GM23338 (cell line): ENCODE measurements at regions not wholly inside any gene's neighbourhood (a gene's known extent, or its start where the extent isn't known, plus 50 kb on each side); places are given as distances from the start of the nearest gene placed in this dataset.

ENCODE experiments used
- ATAC-seq: fragments of 200-7000 bp; cut with Tn5 transposase; 3 replicates; pipeline ENCODE4 v1.9.1; 2020
- DNase-seq: peaks from one replicate; pipeline ENCODE4 v3.0.0-alpha.2; 2015; ENCODE audit warnings: low spot score
- H2AFZ ChIP-seq: fragments of 200-600 bp; sonication (generic); 2 replicates; pipeline ENCODE4 v1.8.0; 2016; ENCODE audit warnings: antibody characterized with exemption, mild to moderate bottlenecking, moderate library complexity
- H3F3A ChIP-seq: fragments of 200-600 bp; sonication (generic); replicated peaks from 2 replicates; pipeline ENCODE4 v1.8.0; 2017; ENCODE audit warnings: antibody characterized with exemption, mixed run types, low read depth
- H3K27ac ChIP-seq: fragments of 200-600 bp; sonication (generic); 2 replicates; pipeline ENCODE4 v1.6.1; 2016; ENCODE audit warnings: low read depth
- H3K27me3 ChIP-seq: fragments of 200-600 bp; sonication (generic); 2 replicates; pipeline ENCODE4 v1.8.0; 2016; ENCODE audit warnings: mild to moderate bottlenecking, mixed run types, moderate library complexity; ENCODE audit not compliant: insufficient read depth
- H3K36me3 ChIP-seq: fragments of 200-600 bp; sonication (generic); 2 replicates; pipeline ENCODE4 v1.8.0; 2016; ENCODE audit warnings: mild to moderate bottlenecking; ENCODE audit not compliant: insufficient read depth
- H3K4me1 ChIP-seq: fragments of 200-600 bp; sonication (generic); 2 replicates; pipeline ENCODE4 v1.8.0; 2016; ENCODE audit warnings: mild to moderate bottlenecking, moderate library complexity; ENCODE audit not compliant: insufficient read depth
- H3K4me2 ChIP-seq: fragments of 200-600 bp; sonication (generic); 2 replicates; pipeline ENCODE4 v1.7.1; 2017; ENCODE audit warnings: mixed run types
- H3K4me3 ChIP-seq: fragments of 200-600 bp; sonication (generic); 2 replicates; pipeline ENCODE4 v1.6.1; 2016; ENCODE audit warnings: mixed run types
- H3K79me2 ChIP-seq: fragments of 200-600 bp; sonication (generic); replicated peaks from 2 replicates; pipeline ENCODE4 v1.8.0; 2017; ENCODE audit warnings: mild to moderate bottlenecking; ENCODE audit not compliant: insufficient read depth
- H3K9me2 ChIP-seq: fragments of 200-600 bp; sonication (generic); 2 replicates; pipeline ENCODE4 v1.8.0; 2017; ENCODE audit not compliant: insufficient read depth
- H4K20me1 ChIP-seq: fragments of 200-600 bp; sonication (generic); replicated peaks from 2 replicates; pipeline ENCODE4 v1.8.0; 2017; ENCODE audit warnings: mild to moderate bottlenecking; ENCODE audit not compliant: insufficient read depth
- H3K27ac Mint-ChIP-seq: 2 replicates; pipeline ENCODE4 v1.8.0; 2020; ENCODE audit warnings: inconsistent platforms, mild to moderate bottlenecking, moderate library complexity, mixed read lengths
- H3K27me3 Mint-ChIP-seq: 3 replicates; pipeline ENCODE4 v1.8.0; 2022; ENCODE audit warnings: low read depth, mild to moderate bottlenecking, moderate library complexity, mixed read lengths, inconsistent platforms; ENCODE audit not compliant: insufficient read depth, poor library complexity
- H3K36me3 Mint-ChIP-seq: 3 replicates; pipeline ENCODE4 v1.8.0; 2021; ENCODE audit warnings: low read depth, mild to moderate bottlenecking, inconsistent platforms, moderate library complexity, mixed read lengths
- H3K4me1 Mint-ChIP-seq: 3 replicates; pipeline ENCODE4 v1.8.0; 2020; ENCODE audit warnings: mild to moderate bottlenecking, inconsistent platforms, mixed read lengths
- H3K4me3 Mint-ChIP-seq: 3 replicates; pipeline ENCODE4 v1.8.0; 2021; ENCODE audit warnings: moderate library complexity, mild to moderate bottlenecking, inconsistent platforms, mixed read lengths
- H3K9me3 Mint-ChIP-seq: 3 replicates; pipeline ENCODE4 v1.8.0; 2020; ENCODE audit warnings: moderate library complexity, mild to moderate bottlenecking, inconsistent platforms, mixed read lengths
- CREB1 ChIP-seq: fragments of 250-450 bp; sonication (Bioruptor Pico); IDR thresholded peaks from 2 replicates; pipeline ENCODE4 v1.5.0; 2020; ENCODE audit warnings: low read depth, mild to moderate bottlenecking, moderate library complexity
- EZH2 ChIP-seq: fragments of 200-600 bp; sonication (generic); IDR thresholded peaks from one replicate; pipeline ENCODE4 v1.8.0; 2017; ENCODE audit warnings: antibody characterized with exemption, mild to moderate bottlenecking, low read depth; ENCODE audit not compliant: unreplicated experiment
- POLR2AphosphoS5 ChIP-seq: IDR thresholded peaks from 2 replicates; pipeline ENCODE4 v1.6.1; 2016; ENCODE audit warnings: antibody characterized with exemption, low read depth
- STAT1 ChIP-seq: IDR thresholded peaks from one replicate; pipeline ENCODE4 v1.6.1; 2016; ENCODE audit warnings: antibody characterized with exemption; ENCODE audit not compliant: unreplicated experiment
- ZNF114 ChIP-seq: fragments of 250-450 bp; sonication (Bioruptor Pico); IDR thresholded peaks from 2 replicates; pipeline ENCODE4 v1.5.0; 2020; ENCODE audit warnings: mild to moderate bottlenecking, moderate library complexity
- ZNF331 ChIP-seq: fragments of 250-450 bp; sonication (Bioruptor Pico); IDR thresholded peaks from 2 replicates; pipeline ENCODE4 v1.5.0; 2020; ENCODE audit warnings: low read depth, mild to moderate bottlenecking, moderate library complexity
- TF ChIP-seq, protein P1 (sequence below): IDR thresholded peaks from one replicate; pipeline ENCODE4 v1.6.1; 2018; ENCODE audit warnings: antibody characterized with exemption; ENCODE audit not compliant: unreplicated experiment
- TF ChIP-seq, protein P2 (sequence below), 2 experiments: fragments of 200-600 bp in 1 of 2; sonication (generic) in 1 of 2; conservative IDR thresholded peaks; 2 replicates each; pipeline versions ENCODE4 v1.5.1 to v1.6.1; 2016 to 2017; ENCODE audit warnings: antibody characterized with exemption in 2 of 2, low read depth in 2 of 2, mild to moderate bottlenecking in 2 of 2, moderate library complexity in 1 of 2
- TF ChIP-seq, protein P3 (sequence below): IDR thresholded peaks from 2 replicates; pipeline ENCODE4 v1.6.1; 2016; ENCODE audit warnings: antibody characterized with exemption
- TF ChIP-seq, protein P4 (sequence below): fragments of 250-450 bp; sonication (Bioruptor Pico); IDR thresholded peaks from 2 replicates; pipeline ENCODE4 v1.5.0; 2020; ENCODE audit warnings: mild to moderate bottlenecking, moderate library complexity

DNA sequence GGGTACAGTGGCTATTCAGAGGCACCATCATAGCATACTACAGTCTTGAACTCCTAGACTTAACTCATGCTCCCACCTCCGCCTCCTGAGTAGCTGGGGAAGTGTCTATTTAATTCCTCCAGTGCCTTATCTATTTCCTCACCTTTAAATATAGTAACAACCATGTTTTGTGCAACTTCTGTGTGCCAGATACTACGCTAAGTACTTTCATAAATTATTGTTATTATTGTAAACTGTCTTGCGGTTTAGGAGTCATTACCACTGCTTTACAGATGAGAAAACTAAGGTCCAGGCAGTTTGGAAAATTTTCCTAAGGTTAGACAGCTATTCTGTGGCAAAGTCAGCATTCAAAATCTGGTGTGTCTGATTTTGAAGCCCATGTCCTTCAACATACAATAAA is 359.1 kb upstream of the XYLT1 start (continued):
- TF ChIP-seq, protein P1, sequence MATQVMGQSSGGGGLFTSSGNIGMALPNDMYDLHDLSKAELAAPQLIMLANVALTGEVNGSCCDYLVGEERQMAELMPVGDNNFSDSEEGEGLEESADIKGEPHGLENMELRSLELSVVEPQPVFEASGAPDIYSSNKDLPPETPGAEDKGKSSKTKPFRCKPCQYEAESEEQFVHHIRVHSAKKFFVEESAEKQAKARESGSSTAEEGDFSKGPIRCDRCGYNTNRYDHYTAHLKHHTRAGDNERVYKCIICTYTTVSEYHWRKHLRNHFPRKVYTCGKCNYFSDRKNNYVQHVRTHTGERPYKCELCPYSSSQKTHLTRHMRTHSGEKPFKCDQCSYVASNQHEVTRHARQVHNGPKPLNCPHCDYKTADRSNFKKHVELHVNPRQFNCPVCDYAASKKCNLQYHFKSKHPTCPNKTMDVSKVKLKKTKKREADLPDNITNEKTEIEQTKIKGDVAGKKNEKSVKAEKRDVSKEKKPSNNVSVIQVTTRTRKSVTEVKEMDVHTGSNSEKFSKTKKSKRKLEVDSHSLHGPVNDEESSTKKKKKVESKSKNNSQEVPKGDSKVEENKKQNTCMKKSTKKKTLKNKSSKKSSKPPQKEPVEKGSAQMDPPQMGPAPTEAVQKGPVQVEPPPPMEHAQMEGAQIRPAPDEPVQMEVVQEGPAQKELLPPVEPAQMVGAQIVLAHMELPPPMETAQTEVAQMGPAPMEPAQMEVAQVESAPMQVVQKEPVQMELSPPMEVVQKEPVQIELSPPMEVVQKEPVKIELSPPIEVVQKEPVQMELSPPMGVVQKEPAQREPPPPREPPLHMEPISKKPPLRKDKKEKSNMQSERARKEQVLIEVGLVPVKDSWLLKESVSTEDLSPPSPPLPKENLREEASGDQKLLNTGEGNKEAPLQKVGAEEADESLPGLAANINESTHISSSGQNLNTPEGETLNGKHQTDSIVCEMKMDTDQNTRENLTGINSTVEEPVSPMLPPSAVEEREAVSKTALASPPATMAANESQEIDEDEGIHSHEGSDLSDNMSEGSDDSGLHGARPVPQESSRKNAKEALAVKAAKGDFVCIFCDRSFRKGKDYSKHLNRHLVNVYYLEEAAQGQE = no peak

- H3K4me2 ChIP-seq = no peak overlapping the region
- Mint-ChIP-seq H3K27me3 (no peaks in the 10 kb centered on the region), H3K4me1 (peaks cover 4% of the 10 kb centered on the region; the same call in 1 of the 3 replicates), H3K27ac (no peak overlapping the region; the same call in 1 of the 2 replicates), H3K36me3 (no peaks in the 10 kb centered on the region), H3K4me3 (no peak overlapping the region), H3K9me3 (no peaks in the 10 kb centered on the region)
- no peak for ATAC-seq
- H3F3A ChIP-seq = no peaks in the 10 kb centered on the region
- DNase-seq = no peak
- H3K27ac ChIP-seq = no peak overlapping the region
- H4K20me1 ChIP-seq = no peaks in the 10 kb centered on the region
- H3K27me3 ChIP-seq = no peaks in the 10 kb centered on the region
- no peaks in the 10 kb centered on the region for H3K36me3 ChIP-seq
- no peak overlapping the region for H3K4me3 ChIP-seq
- no peaks in the 10 kb centered on the region for H3K79me2 ChIP-seq
- H2AFZ ChIP-seq = no peak overlapping the region; the same call in 1 of the 2 replicates
- H3K9me2 ChIP-seq = peaks cover 5% of the 10 kb centered on the region; the same call in 1 of the 2 replicates
- peaks cover 4% of the 10 kb centered on the region; the same call in 1 of the 2 replicates for H3K4me1 ChIP-seq
- no peak for TF ChIP-seq ZNF114
- no peak for TF ChIP-seq STAT1
- no peak for TF ChIP-seq CREB1 (CRISPR knock-in tag)
- TF ChIP-seq EZH2 = no peak
- TF ChIP-seq, protein P2, sequence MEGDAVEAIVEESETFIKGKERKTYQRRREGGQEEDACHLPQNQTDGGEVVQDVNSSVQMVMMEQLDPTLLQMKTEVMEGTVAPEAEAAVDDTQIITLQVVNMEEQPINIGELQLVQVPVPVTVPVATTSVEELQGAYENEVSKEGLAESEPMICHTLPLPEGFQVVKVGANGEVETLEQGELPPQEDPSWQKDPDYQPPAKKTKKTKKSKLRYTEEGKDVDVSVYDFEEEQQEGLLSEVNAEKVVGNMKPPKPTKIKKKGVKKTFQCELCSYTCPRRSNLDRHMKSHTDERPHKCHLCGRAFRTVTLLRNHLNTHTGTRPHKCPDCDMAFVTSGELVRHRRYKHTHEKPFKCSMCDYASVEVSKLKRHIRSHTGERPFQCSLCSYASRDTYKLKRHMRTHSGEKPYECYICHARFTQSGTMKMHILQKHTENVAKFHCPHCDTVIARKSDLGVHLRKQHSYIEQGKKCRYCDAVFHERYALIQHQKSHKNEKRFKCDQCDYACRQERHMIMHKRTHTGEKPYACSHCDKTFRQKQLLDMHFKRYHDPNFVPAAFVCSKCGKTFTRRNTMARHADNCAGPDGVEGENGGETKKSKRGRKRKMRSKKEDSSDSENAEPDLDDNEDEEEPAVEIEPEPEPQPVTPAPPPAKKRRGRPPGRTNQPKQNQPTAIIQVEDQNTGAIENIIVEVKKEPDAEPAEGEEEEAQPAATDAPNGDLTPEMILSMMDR (conservative IDR thresholded peaks at IDR 0.05; ENCODE audit: low read depth in 2 of 2) = no peak
- TF ChIP-seq, protein P3, sequence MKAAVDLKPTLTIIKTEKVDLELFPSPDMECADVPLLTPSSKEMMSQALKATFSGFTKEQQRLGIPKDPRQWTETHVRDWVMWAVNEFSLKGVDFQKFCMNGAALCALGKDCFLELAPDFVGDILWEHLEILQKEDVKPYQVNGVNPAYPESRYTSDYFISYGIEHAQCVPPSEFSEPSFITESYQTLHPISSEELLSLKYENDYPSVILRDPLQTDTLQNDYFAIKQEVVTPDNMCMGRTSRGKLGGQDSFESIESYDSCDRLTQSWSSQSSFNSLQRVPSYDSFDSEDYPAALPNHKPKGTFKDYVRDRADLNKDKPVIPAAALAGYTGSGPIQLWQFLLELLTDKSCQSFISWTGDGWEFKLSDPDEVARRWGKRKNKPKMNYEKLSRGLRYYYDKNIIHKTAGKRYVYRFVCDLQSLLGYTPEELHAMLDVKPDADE = no peak
- TF ChIP-seq, protein P4, sequence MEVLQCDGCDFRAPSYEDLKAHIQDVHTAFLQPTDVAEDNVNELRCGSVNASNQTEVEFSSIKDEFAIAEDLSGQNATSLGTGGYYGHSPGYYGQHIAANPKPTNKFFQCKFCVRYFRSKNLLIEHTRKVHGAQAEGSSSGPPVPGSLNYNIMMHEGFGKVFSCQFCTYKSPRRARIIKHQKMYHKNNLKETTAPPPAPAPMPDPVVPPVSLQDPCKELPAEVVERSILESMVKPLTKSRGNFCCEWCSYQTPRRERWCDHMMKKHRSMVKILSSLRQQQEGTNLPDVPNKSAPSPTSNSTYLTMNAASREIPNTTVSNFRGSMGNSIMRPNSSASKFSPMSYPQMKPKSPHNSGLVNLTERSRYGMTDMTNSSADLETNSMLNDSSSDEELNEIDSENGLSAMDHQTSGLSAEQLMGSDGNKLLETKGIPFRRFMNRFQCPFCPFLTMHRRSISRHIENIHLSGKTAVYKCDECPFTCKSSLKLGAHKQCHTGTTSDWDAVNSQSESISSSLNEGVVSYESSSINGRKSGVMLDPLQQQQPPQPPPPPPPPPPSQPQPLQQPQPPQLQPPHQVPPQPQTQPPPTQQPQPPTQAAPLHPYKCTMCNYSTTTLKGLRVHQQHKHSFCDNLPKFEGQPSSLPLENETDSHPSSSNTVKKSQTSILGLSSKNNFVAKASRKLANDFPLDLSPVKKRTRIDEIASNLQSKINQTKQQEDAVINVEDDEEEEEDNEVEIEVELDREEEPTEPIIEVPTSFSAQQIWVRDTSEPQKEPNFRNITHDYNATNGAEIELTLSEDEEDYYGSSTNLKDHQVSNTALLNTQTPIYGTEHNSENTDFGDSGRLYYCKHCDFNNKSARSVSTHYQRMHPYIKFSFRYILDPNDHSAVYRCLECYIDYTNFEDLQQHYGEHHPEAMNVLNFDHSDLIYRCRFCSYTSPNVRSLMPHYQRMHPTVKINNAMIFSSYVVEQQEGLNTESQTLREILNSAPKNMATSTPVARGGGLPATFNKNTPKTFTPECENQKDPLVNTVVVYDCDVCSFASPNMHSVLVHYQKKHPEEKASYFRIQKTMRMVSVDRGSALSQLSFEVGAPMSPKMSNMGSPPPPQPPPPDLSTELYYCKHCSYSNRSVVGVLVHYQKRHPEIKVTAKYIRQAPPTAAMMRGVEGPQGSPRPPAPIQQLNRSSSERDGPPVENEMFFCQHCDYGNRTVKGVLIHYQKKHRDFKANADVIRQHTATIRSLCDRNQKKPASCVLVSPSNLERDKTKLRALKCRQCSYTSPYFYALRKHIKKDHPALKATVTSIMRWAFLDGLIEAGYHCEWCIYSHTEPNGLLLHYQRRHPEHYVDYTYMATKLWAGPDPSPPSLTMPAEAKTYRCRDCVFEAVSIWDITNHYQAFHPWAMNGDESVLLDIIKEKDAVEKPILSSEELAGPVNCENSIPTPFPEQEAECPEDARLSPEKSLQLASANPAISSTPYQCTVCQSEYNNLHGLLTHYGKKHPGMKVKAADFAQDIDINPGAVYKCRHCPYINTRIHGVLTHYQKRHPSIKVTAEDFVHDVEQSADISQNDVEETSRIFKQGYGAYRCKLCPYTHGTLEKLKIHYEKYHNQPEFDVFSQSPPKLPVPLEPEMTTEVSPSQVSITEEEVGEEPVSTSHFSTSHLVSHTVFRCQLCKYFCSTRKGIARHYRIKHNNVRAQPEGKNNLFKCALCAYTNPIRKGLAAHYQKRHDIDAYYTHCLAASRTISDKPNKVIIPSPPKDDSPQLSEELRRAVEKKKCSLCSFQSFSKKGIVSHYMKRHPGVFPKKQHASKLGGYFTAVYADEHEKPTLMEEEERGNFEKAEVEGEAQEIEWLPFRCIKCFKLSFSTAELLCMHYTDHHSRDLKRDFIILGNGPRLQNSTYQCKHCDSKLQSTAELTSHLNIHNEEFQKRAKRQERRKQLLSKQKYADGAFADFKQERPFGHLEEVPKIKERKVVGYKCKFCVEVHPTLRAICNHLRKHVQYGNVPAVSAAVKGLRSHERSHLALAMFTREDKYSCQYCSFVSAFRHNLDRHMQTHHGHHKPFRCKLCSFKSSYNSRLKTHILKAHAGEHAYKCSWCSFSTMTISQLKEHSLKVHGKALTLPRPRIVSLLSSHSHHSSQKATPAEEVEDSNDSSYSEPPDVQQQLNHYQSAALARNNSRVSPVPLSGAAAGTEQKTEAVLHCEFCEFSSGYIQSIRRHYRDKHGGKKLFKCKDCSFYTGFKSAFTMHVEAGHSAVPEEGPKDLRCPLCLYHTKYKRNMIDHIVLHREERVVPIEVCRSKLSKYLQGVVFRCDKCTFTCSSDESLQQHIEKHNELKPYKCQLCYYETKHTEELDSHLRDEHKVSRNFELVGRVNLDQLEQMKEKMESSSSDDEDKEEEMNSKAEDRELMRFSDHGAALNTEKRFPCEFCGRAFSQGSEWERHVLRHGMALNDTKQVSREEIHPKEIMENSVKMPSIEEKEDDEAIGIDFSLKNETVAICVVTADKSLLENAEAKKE (CRISPR knock-in tag) = no peak
- TF ChIP-seq ZNF331 = no peak
- no peak for TF ChIP-seq POLR2AphosphoS5
These were observed 357.3 kb upstream of the XYLT1 start for GRCh38 chr16:17828012-17828411.
